Stomach (tissue), 8 donors: ENCODE measurements at regions not wholly inside any gene's neighbourhood (a gene's known extent, or its start where the extent isn't known, plus 50 kb on each side); places are given as distances from the start of the nearest gene placed in this dataset.
A peak's percentile ranks its signal among the peaks of the same experiment; 100 is the strongest.

Experiments used
- DNase-seq, 2 donors: peaks; one replicate each; pipeline versions ENCODE4 v3.0.0 to v3.0.0-alpha.2; 2013 to 2019
- H3K27ac ChIP-seq, 5 donors: fragments of 200-600 bp in 4 of 5; sonication (generic) in 4 of 5; one replicate each; pipeline ENCODE4 v1.5.1; 2013 to 2019; ENCODE audit warnings: mild to moderate bottlenecking in 1 of 5, moderate library complexity in 1 of 5
- H3K27me3 ChIP-seq, 3 donors: fragments of 200-600 bp; sonication (generic); one replicate each; pipeline ENCODE4 v1.5.1; 2017 to 2019; ENCODE audit warnings: mixed run types in 1 of 3
- H3K36me3 ChIP-seq, 4 donors: fragments of 200-600 bp; sonication (generic); 1 replicate in 3 of 4; 2 replicates in 1 of 4; pipeline ENCODE4 v1.5.1; 2016 to 2019
- H3K4me1 ChIP-seq, 4 donors: fragments of 200-600 bp; sonication (generic); one replicate each; pipeline ENCODE4 v1.5.1; 2016 to 2019
- H3K4me3 ChIP-seq, 4 donors: fragments of 200-600 bp; sonication (generic) in 3 of 4; one replicate each; pipeline ENCODE4 v1.5.1; 2016 to 2019; ENCODE audit warnings: mild to moderate bottlenecking in 1 of 4
- H3K9me3 ChIP-seq, 4 donors: fragments of 200-600 bp; sonication (generic); one replicate each; pipeline ENCODE4 v1.5.1; 2016 to 2019
- EP300 ChIP-seq: sonication (generic); formaldehyde crosslinking; IDR thresholded peaks from one replicate; pipeline ENCODE4 v1.6.1; 2017; ENCODE audit warnings: antibody characterized with exemption
- POLR2A ChIP-seq, 4 donors: fragments of 450-650 bp; IDR thresholded peaks; one replicate each; pipeline ENCODE4 v1.6.1; 2016; ENCODE audit warnings: antibody characterized with exemption in 4 of 4, control low read depth in 2 of 4, mild to moderate bottlenecking in 1 of 4, moderate library complexity in 1 of 4
- POLR2AphosphoS5 ChIP-seq, 3 donors: sonication (generic); formaldehyde crosslinking; IDR thresholded peaks; one replicate each; pipeline ENCODE4 v1.6.1; 2016; ENCODE audit warnings: antibody characterized with exemption in 3 of 3
- WGBS, 5 donors: extraction: QIAGEN DNeasy Blood & Tissue Kit in 3 of 5; methylation state at CpG; one replicate each; pipeline versions ENCODE4 v1.1.5 to v1.1.7; 2013 to 2018; 5-methylcytosine and 5-hydroxymethylcytosine counted together
- intact Hi-C: fragments of 100-400 bp; cut with DNase I; formaldehyde crosslinking; loops from one replicate; pipeline ENCODE4 v1.15.1; 2023; ENCODE audit warnings: low total_unique reads
- TF ChIP-seq, protein P1 (sequence below), 7 experiments: fragments of 450-650 bp in 4 of 7; fragments of 200-600 bp in 3 of 7; sonication (generic) in 3 of 7; IDR thresholded peaks; one replicate each; pipeline ENCODE4 v1.5.1; 2016 to 2019; ENCODE audit warnings: antibody characterized with exemption in 7 of 7, control low read depth in 2 of 7, mild to moderate bottlenecking in 1 of 7
- donor health status: healthy with polysubstance abuse.
- donor health status: Bipolar disorder and iron deficiency.
- donor health status: healthy.

DNA sequence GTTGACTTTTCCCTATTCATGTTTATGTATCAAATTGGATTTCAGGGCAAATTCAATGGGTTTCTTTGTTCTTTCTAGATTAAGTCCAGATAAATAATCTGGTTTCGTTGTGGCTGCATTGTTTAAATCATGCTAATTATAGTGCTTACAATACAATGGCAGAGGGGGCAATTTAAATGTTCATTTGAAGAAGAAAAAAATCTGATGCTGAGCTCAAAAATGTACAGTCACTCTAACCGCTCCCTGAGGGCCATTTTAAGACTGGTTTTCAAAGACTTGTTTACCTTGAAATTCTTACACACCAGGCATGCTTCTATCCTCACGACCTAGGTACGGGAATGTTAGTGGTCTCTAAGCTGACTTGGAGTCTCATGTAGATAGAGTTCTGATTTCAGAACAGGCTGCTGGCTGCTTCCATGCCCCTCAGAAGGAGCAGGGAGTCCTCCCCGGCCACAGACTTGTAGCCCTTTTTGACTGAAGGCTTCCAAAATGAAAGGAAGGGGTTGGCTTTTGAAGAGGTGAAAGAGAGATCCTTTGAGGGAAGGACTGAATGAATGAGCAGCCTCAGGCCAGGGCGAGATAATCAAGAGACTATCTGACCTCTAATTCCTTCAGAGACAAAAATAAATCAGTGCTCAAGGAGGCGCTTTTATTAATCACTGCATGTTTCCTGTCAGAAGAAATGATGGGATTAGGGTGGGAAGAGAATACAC is 86.1 kb upstream of the ZNF217 start:
- DNase-seq = peak in 1 of 2 donors; percentile 42
- H3K4me3 ChIP-seq = no peak overlapping the region
- peak overlapping the region in 4 of 5 donors; percentile 48 to 81 (median 74) for H3K27ac ChIP-seq
- TF ChIP-seq EP300 (no peak), POLR2A (IDR thresholded peaks at IDR 0.05) (no peak), POLR2AphosphoS5 (IDR thresholded peaks at IDR 0.05) (no peak)
- TF ChIP-seq, protein P1, sequence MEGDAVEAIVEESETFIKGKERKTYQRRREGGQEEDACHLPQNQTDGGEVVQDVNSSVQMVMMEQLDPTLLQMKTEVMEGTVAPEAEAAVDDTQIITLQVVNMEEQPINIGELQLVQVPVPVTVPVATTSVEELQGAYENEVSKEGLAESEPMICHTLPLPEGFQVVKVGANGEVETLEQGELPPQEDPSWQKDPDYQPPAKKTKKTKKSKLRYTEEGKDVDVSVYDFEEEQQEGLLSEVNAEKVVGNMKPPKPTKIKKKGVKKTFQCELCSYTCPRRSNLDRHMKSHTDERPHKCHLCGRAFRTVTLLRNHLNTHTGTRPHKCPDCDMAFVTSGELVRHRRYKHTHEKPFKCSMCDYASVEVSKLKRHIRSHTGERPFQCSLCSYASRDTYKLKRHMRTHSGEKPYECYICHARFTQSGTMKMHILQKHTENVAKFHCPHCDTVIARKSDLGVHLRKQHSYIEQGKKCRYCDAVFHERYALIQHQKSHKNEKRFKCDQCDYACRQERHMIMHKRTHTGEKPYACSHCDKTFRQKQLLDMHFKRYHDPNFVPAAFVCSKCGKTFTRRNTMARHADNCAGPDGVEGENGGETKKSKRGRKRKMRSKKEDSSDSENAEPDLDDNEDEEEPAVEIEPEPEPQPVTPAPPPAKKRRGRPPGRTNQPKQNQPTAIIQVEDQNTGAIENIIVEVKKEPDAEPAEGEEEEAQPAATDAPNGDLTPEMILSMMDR (IDR thresholded peaks at IDR 0.05) = no peak
- H3K27me3 ChIP-seq = no peaks in the 10 kb centered on the region
- intact Hi-C loops = no loop called here
- H3K9me3 ChIP-seq = no peaks in the 10 kb centered on the region
- H3K36me3 ChIP-seq = no peaks in the 10 kb centered on the region
- H3K4me1 ChIP-seq = peaks cover 21 to 44% (median 28%) of the 10 kb centered on the region in 4 donors
- WGBS, 5 donors = 31 to 51% (median 39%) methylated on average over 7 of the region's 7 CpGs

DNA sequence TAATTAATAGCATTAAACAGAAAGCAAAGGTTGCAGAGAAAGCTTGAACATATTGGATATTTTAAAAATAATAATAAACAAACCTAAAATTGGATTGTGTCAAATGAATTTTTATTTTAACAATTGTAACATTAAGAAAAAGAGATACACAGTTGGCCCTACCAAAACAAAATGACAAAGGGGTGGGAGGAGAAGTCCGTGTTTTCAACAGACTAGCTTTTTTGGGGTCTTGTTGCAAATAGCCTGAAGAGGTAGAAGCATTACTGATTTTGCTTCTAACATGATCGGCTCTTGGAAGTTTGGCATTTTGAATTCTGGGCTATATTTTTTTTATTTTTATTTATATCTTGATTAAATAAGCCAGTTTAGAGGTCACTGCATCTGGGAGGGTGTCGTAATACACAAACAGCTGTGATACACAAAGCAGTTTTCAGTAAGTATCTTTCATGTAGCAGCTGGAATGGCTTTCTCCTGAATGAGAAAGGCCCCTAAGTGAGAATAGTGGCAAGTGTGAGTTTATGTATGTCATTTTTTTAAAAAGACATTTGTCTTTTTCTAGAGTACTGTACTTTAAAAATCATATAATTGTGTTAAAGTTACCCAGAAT is 85.5 kb upstream of the ZNF217 start:
- peak in 1 of 2 donors; percentile 49 for DNase-seq
- no peaks in the 10 kb centered on the region for H3K9me3 ChIP-seq
- peak overlapping the region in 3 of 5 donors; percentile 32 to 74 (median 74) for H3K27ac ChIP-seq
- intact Hi-C loops = no loop called here
- no peak overlapping the region for H3K4me3 ChIP-seq
- WGBS, 5 donors = 31 to 56% (median 35%) methylated on average over 3 of the region's 3 CpGs
- TF ChIP-seq, protein P1 (IDR thresholded peaks at IDR 0.05) = no peak
- no peak for TF ChIP-seq EP300
- H3K27me3 ChIP-seq = no peaks in the 10 kb centered on the region
- peaks cover 21 to 44% (median 28%) of the 10 kb centered on the region in 4 donors for H3K4me1 ChIP-seq
- H3K36me3 ChIP-seq = no peaks in the 10 kb centered on the region

DNA sequence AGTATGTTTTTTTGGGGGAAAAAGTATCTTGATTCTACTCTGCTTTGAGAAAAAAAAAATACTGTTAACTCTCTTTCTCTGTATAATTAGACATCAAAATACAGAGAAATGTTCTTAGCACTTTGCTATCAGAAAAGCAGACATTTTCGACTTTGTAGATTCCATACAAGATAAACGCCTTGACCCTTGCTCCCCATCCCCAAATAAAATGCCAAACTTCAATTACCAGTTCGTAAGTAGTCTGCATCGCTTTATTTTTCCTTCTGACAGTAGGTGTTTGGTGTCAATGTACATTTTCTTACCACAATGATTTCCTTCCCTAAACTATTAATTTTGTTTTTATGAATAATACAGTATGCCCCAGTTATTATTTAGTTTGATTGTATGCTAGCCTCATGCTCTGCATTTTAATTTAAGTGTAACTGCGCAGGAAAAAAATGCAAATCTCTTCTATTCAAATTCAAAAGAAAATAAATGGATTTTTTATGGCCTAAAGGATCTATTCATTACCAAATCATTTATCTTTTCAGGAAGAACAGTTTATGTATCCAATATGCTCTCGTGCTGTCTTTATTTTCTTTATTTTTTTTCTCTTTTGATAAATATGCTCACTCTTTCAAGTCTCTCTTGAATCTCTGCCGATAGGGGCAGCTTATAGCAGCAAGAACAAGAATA is 84.8 kb upstream of the ZNF217 start:
- no peak for TF ChIP-seq POLR2A (IDR thresholded peaks at IDR 0.05)
- no peak for TF ChIP-seq EP300
- TF ChIP-seq, protein P1 (IDR thresholded peaks at IDR 0.05) = no peak
- no peak for TF ChIP-seq POLR2AphosphoS5 (IDR thresholded peaks at IDR 0.05)
- Histone ChIP-seq H3K4me1 (peaks cover 21 to 44% (median 28%) of the 10 kb centered on the region in 4 donors), H3K4me3 (no peak overlapping the region), H3K9me3 (no peaks in the 10 kb centered on the region), H3K27ac (peak overlapping the region in 4 of 5 donors; percentile 33 to 74 (median 73)), H3K36me3 (no peaks in the 10 kb centered on the region), H3K27me3 (no peaks in the 10 kb centered on the region)
- intact Hi-C loops = no loop called here
- DNase-seq = no peak
- whole genome bisulfite sequencing, 5 donors = 45 to 56% (median 54%) methylated on average over 7 of the region's 7 CpGs

- peak overlapping the region in 4 of 5 donors; percentile 33 to 74 (median 73) for H3K27ac ChIP-seq
- DNase-seq = peak; percentile 47 to 71
- H3K27me3 ChIP-seq = no peaks in the 10 kb centered on the region
- intact Hi-C loops = no loop called here
- no peaks in the 10 kb centered on the region for H3K9me3 ChIP-seq
- no peak overlapping the region for H3K4me3 ChIP-seq
- 23 to 47% (median 29%) methylated on average over 12 of the region's 12 CpGs for WGBS, 5 donors
- no peak for TF ChIP-seq POLR2A (IDR thresholded peaks at IDR 0.05)
- TF ChIP-seq EP300 = no peak
- TF ChIP-seq, protein P1 (IDR thresholded peaks at IDR 0.05) = no peak
- TF ChIP-seq POLR2AphosphoS5 (IDR thresholded peaks at IDR 0.05) = no peak
- H3K4me1 ChIP-seq = peaks cover 21 to 44% (median 28%) of the 10 kb centered on the region in 4 donors
- H3K36me3 ChIP-seq = no peaks in the 10 kb centered on the region
These were observed 84.0 kb upstream of the ZNF217 start for GRCh38 chr20:53677447-53678314.
